TTC549 (cell line): ENCODE measurements at regions not wholly inside any gene's neighbourhood (a gene's known extent, or its start where the extent isn't known, plus 50 kb on each side); places are given as distances from the start of the nearest gene placed in this dataset.

Experiments used
- FAIRE-seq: peaks from 2 replicates; lab custom pipeline; 2012; peaks lifted over from hg19 to GRCh38; lab: Jason Lieb, UNC

- FAIRE-seq: no peak
These were observed 591.6 kb downstream of the CAAP1 start for GRCh38 chr9:26301046-26301445.

GRCh38 chr9:26296910-26297572, 595.6 kb downstream of the CAAP1 start:
- FAIRE-seq: no peak

- FAIRE-seq: no peak
These were observed 599.7 kb downstream of the CAAP1 start for GRCh38 chr9:26292943-26293342.

- FAIRE-seq: no peak
These were observed 593.4 kb upstream of the TUSC1 start for GRCh38 chr9:26271495-26272122.

GRCh38 chr9:26266146-26266793, 588.0 kb upstream of the TUSC1 start:
- FAIRE-seq: no peak

GRCh38 chr9:26264709-26265601, 586.7 kb upstream of the TUSC1 start:
- FAIRE-seq: no peak

- FAIRE-seq: no peak
These were observed 585.2 kb upstream of the TUSC1 start for GRCh38 chr9:26263478-26263877.

- FAIRE-seq: no peak
These were observed 584.3 kb upstream of the TUSC1 start for GRCh38 chr9:26262421-26263107.

GRCh38 chr9:26261503-26262330, 583.5 kb upstream of the TUSC1 start:
- no peak for FAIRE-seq

GRCh38 chr9:26260238-26260637, 582.0 kb upstream of the TUSC1 start:
- FAIRE-seq: no peak

GRCh38 chr9:26247861-26248260, 569.6 kb upstream of the TUSC1 start:
- FAIRE-seq: no peak

GRCh38 chr9:26244661-26245451, 566.6 kb upstream of the TUSC1 start:
- no peak for FAIRE-seq

GRCh38 chr9:26243726-26244125, 565.5 kb upstream of the TUSC1 start:
- FAIRE-seq: no peak

- FAIRE-seq: no peak
These were observed 564.9 kb upstream of the TUSC1 start for GRCh38 chr9:26243029-26243697.

GRCh38 chr9:26240020-26240419, 561.8 kb upstream of the TUSC1 start:
- FAIRE-seq: no peak

GRCh38 chr9:26237256-26237655, 559.0 kb upstream of the TUSC1 start:
- no peak for FAIRE-seq

GRCh38 chr9:26234865-26235264, 556.6 kb upstream of the TUSC1 start:
- FAIRE-seq: no peak

- no peak for FAIRE-seq
These were observed 553.1 kb upstream of the TUSC1 start for GRCh38 chr9:26231391-26231790.

GRCh38 chr9:26229324-26230054, 551.2 kb upstream of the TUSC1 start:
- FAIRE-seq: no peak
